ENCODE measurements at regions not wholly inside any gene's neighbourhood (a gene's known extent, or its start where the extent isn't known, plus 50 kb on each side); places are given as distances from the start of the nearest gene placed in this dataset.

DNA sequence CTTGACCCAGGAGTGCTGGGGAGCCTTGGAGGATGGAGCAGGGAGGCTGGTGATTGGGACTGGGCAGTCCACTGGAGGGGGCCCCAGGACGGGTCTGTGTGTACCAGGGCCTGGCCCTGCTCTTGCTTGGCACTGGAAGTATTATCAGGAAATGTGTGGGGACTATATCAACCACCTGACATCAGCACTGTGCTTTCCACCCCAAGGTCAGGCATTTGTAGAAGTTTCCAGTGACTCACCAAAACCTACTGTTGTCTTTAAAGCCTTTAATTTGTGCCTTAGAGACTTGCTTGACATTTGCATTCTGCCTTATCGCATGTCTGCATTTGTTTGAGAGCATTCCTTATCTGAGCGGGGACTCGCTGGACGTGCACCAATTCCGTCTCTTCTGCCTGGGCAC, 323.1 kb downstream of the FOXL1 start:
- TF ChIP-seq, protein P1, sequence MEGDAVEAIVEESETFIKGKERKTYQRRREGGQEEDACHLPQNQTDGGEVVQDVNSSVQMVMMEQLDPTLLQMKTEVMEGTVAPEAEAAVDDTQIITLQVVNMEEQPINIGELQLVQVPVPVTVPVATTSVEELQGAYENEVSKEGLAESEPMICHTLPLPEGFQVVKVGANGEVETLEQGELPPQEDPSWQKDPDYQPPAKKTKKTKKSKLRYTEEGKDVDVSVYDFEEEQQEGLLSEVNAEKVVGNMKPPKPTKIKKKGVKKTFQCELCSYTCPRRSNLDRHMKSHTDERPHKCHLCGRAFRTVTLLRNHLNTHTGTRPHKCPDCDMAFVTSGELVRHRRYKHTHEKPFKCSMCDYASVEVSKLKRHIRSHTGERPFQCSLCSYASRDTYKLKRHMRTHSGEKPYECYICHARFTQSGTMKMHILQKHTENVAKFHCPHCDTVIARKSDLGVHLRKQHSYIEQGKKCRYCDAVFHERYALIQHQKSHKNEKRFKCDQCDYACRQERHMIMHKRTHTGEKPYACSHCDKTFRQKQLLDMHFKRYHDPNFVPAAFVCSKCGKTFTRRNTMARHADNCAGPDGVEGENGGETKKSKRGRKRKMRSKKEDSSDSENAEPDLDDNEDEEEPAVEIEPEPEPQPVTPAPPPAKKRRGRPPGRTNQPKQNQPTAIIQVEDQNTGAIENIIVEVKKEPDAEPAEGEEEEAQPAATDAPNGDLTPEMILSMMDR (IDR thresholded peaks at IDR 0.05), result no peak
- TF ChIP-seq POLR2AphosphoS5 (IDR thresholded peaks at IDR 0.05) (no peak), POLR2A (IDR thresholded peaks at IDR 0.05) (no peak)
